Neural progenitor cell (in vitro differentiated cells): ENCODE measurements at regions not wholly inside any gene's neighbourhood (a gene's known extent, or its start where the extent isn't known, plus 50 kb on each side); places are given as distances from the start of the nearest gene placed in this dataset.
"Not testable (repeated sequence)": the region's sequence is repeated elsewhere in the genome, so short reads cannot be mapped to it uniquely, and the experiment has no call there.

ENCODE experiments used
- DNase-seq: peaks from one replicate; pipeline ENCODE4 v3.0.0-alpha.2; 2016; ENCODE audit warnings: low spot score
- H2AFZ ChIP-seq: fragments of 200-600 bp; sonication (generic); replicated peaks from 2 replicates; pipeline ENCODE4 v1.6.1; 2016; ENCODE audit warnings: antibody characterized with exemption
- H3F3A ChIP-seq: fragments of 200-600 bp; sonication (generic); 2 replicates; pipeline ENCODE4 v1.6.1; 2016; ENCODE audit warnings: antibody characterized with exemption, low read depth
- H3K27ac ChIP-seq: fragments of 200-600 bp; sonication (generic); 2 replicates; pipeline ENCODE4 v1.5.1; 2016; ENCODE audit warnings: mild to moderate bottlenecking
- H3K27me3 ChIP-seq: fragments of 200-600 bp; sonication (generic); 2 replicates; pipeline ENCODE4 v1.6.1; 2016; ENCODE audit warnings: mild to moderate bottlenecking, moderate library complexity
- H3K36me3 ChIP-seq: fragments of 200-600 bp; sonication (generic); 2 replicates; pipeline ENCODE4 v1.5.1; 2016
- H3K4me1 ChIP-seq: fragments of 200-600 bp; sonication (generic); 2 replicates; pipeline ENCODE4 v1.6.1; 2016; ENCODE audit warnings: mixed run types
- H3K4me2 ChIP-seq: fragments of 200-600 bp; sonication (generic); 2 replicates; pipeline ENCODE4 v1.6.1; 2016
- H3K4me3 ChIP-seq: fragments of 200-600 bp; sonication (generic); 2 replicates; pipeline ENCODE4 v1.5.1; 2016
- H3K79me2 ChIP-seq: fragments of 200-600 bp; sonication (generic); 2 replicates; pipeline ENCODE4 v1.6.1; 2016; ENCODE audit warnings: low read depth
- H3K9ac ChIP-seq: fragments of 200-600 bp; sonication (generic); 2 replicates; pipeline ENCODE4 v1.6.1; 2016
- H3K9me3 ChIP-seq: fragments of 200-600 bp; sonication (generic); 2 replicates; pipeline ENCODE4 v1.5.1; 2016; ENCODE audit warnings: low read depth
- H4K20me1 ChIP-seq: fragments of 200-600 bp; sonication (generic); 2 replicates; pipeline ENCODE4 v1.6.1; 2016; ENCODE audit warnings: low read depth
- H3K27ac Mint-ChIP-seq: 3 replicates; pipeline ENCODE4 v1.8.0; 2021; ENCODE audit warnings: mixed read lengths
- H3K27me3 Mint-ChIP-seq: 2 replicates; pipeline ENCODE4 v1.8.0; 2022; ENCODE audit warnings: low read depth, mild to moderate bottlenecking, inconsistent platforms, moderate library complexity, mixed read lengths; ENCODE audit not compliant: insufficient read depth
- H3K36me3 Mint-ChIP-seq: 3 replicates; pipeline ENCODE4 v1.8.0; 2021; ENCODE audit warnings: mixed read lengths
- H3K4me1 Mint-ChIP-seq: 3 replicates; pipeline ENCODE4 v1.8.0; 2021; ENCODE audit warnings: mixed read lengths
- H3K4me3 Mint-ChIP-seq: 3 replicates; pipeline ENCODE4 v1.8.0; 2021; ENCODE audit warnings: mild to moderate bottlenecking, moderate library complexity, mixed read lengths
- H3K9me3 Mint-ChIP-seq: 3 replicates; pipeline ENCODE4 v1.8.0; 2020; ENCODE audit warnings: mixed read lengths
- EZH2 ChIP-seq: fragments of 200-600 bp; sonication (generic); IDR thresholded peaks from 2 replicates; pipeline ENCODE4 v1.6.1; 2017; ENCODE audit warnings: antibody characterized with exemption, mild to moderate bottlenecking, moderate library complexity
- EZH2phosphoT487 ChIP-seq: fragments of 200-600 bp; sonication (generic); IDR thresholded peaks from 2 replicates; pipeline ENCODE4 v1.6.1; 2017; ENCODE audit warnings: antibody characterized with exemption
- TF ChIP-seq, protein P1 (sequence below): fragments of 200-600 bp; sonication (generic); IDR thresholded peaks from 2 replicates; pipeline ENCODE4 v1.5.1; 2017; ENCODE audit warnings: antibody characterized with exemption, mild to moderate bottlenecking

DNA sequence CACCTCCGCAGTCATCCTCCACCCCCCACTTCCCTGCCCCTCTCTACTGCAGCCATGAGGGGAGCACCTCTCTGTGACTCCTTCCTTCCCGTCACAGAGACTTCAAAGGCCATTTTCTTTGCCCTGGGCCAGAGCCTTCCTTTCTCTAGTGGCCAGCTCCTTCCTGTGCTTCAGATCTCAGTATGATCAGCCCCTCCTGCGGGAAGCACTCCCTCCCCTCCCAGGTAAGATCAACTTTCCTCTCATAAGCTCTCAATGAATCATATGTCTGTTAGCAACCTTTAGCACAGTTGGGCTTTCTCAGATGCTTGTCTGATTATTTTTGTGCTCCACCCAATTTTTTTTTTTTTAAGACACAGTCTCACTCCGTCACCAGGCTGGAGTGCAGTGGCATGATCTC lies 241.0 kb upstream of the PRSS1 start:
- no peaks in the 10 kb centered on the region for H4K20me1 ChIP-seq
- Mint-ChIP-seq H3K4me1 (no peaks in the 10 kb centered on the region), H3K4me3 (no peak overlapping the region), H3K9me3 (no peaks in the 10 kb centered on the region), H3K36me3 (no peaks in the 10 kb centered on the region), H3K27ac (no peak overlapping the region), H3K27me3 (peaks cover 4% of the 10 kb centered on the region)
- H3K9ac ChIP-seq, result no peak overlapping the region
- H3K9me3 ChIP-seq, result no peaks in the 10 kb centered on the region
- H3K36me3 ChIP-seq, result no peaks in the 10 kb centered on the region
- no peaks in the 10 kb centered on the region for H3K79me2 ChIP-seq
- DNase-seq, result no peak
- no peak overlapping the region for H3K4me2 ChIP-seq
- TF ChIP-seq, protein P1, sequence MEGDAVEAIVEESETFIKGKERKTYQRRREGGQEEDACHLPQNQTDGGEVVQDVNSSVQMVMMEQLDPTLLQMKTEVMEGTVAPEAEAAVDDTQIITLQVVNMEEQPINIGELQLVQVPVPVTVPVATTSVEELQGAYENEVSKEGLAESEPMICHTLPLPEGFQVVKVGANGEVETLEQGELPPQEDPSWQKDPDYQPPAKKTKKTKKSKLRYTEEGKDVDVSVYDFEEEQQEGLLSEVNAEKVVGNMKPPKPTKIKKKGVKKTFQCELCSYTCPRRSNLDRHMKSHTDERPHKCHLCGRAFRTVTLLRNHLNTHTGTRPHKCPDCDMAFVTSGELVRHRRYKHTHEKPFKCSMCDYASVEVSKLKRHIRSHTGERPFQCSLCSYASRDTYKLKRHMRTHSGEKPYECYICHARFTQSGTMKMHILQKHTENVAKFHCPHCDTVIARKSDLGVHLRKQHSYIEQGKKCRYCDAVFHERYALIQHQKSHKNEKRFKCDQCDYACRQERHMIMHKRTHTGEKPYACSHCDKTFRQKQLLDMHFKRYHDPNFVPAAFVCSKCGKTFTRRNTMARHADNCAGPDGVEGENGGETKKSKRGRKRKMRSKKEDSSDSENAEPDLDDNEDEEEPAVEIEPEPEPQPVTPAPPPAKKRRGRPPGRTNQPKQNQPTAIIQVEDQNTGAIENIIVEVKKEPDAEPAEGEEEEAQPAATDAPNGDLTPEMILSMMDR, result no peak
- no peaks in the 10 kb centered on the region for H3F3A ChIP-seq
- H2AFZ ChIP-seq, result no peak overlapping the region
- H3K4me1 ChIP-seq, result no peaks in the 10 kb centered on the region
- H3K27me3 ChIP-seq, result no peaks in the 10 kb centered on the region
- no peak overlapping the region for H3K27ac ChIP-seq
- H3K4me3 ChIP-seq, result no peak overlapping the region

DNA sequence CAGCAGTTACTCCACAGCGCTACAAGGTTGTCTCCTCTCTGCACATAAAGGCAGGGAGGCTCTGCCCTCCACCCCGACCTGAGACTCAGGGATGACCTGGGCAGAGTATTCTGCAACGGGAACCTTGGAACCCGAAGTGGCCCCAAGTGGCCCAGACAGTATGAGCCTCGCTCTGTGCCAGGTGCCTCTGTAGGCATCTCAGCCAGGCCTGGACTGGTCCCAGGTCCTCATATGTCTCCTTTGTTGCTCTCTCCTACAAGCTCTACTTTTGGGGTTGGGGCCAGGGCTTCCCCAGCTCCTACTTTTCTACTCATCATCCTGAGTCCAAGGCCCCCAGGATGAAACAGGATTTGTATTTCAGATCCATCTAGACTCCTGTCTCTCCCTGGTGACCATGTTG lies 241.5 kb upstream of the PRSS1 start:
- Histone ChIP-seq H3K4me2 (no peak overlapping the region), H4K20me1 (no peaks in the 10 kb centered on the region), H3K4me1 (no peaks in the 10 kb centered on the region), H3K4me3 (no peak overlapping the region), H3K79me2 (no peaks in the 10 kb centered on the region), H2AFZ (no peak overlapping the region), H3K27ac (no peak overlapping the region), H3K27me3 (no peaks in the 10 kb centered on the region), H3K36me3 (no peaks in the 10 kb centered on the region), H3F3A (no peaks in the 10 kb centered on the region), H3K9ac (no peak overlapping the region), H3K9me3 (no peaks in the 10 kb centered on the region)
- no peaks in the 10 kb centered on the region for H3K4me1 Mint-ChIP-seq
- no peak for DNase-seq
- no peak overlapping the region for H3K27ac Mint-ChIP-seq
- H3K9me3 Mint-ChIP-seq, result no peaks in the 10 kb centered on the region
- TF ChIP-seq, protein P1, result no peak
- TF ChIP-seq EZH2, result no peak
- no peak for TF ChIP-seq EZH2phosphoT487
- no peaks in the 10 kb centered on the region for H3K36me3 Mint-ChIP-seq
- no peak overlapping the region for H3K4me3 Mint-ChIP-seq
- H3K27me3 Mint-ChIP-seq, result peaks cover 4% of the 10 kb centered on the region

DNA sequence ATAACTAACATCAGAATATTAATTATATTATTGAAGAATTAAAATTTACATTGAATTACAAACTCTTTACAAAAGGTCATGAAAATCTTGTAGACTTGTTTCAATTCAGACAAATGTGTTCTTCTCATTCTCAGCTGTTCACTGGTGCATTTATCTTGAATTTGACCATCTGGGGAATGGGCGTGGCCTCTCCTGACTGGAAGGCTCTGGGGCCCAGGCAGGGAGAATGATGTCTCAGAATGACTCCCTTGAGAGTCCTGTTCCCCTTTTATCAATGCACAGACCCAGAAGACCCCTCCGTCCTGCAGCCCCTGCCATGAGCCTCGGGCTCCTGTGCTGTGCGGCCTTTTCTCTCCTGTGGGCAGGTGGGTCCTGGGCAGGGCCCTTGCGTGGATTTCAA lies 242.2 kb upstream of the PRSS1 start:
- H3K9ac ChIP-seq, H3K27ac Mint-ChIP-seq, H3K27ac ChIP-seq, H4K20me1 ChIP-seq, H3K4me2 ChIP-seq, H3K36me3 Mint-ChIP-seq, H3K4me3 ChIP-seq, H3K27me3 Mint-ChIP-seq, H3K9me3 Mint-ChIP-seq, H3K36me3 ChIP-seq, H3K4me3 Mint-ChIP-seq, H2AFZ ChIP-seq, H3K79me2 ChIP-seq, H3K4me1 ChIP-seq, H3K9me3 ChIP-seq, H3K27me3 ChIP-seq, DNase-seq, H3K4me1 Mint-ChIP-seq, H3F3A ChIP-seq: not testable (repeated sequence)

DNA sequence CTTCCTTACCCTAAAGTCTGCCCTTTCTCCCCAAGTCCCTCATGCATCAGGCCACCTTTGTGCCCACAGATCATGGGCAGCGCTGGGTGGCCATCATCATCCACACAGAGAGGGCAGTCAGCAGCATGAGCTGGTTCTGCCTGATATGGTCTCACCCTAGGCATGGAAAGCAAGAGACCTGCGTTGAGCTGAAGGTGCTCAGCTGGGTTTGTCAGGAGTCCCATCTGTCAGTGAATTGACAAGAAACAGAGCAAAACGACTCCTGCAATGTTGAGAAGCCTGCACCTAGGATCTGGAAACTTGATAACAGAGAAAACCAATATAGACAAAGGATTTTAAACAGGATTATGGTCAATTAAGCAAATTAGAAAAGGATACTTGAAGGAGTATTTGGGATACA lies 242.7 kb upstream of the PRSS1 start:
- Histone ChIP-seq H2AFZ (no peak overlapping the region), H3K4me3 (no peak overlapping the region), H3K9ac (no peak overlapping the region), H3F3A (no peaks in the 10 kb centered on the region), H4K20me1 (no peaks in the 10 kb centered on the region), H3K27me3 (no peaks in the 10 kb centered on the region), H3K4me1 (no peaks in the 10 kb centered on the region), H3K9me3 (no peaks in the 10 kb centered on the region), H3K4me2 (no peak overlapping the region), H3K79me2 (no peaks in the 10 kb centered on the region), H3K36me3 (no peaks in the 10 kb centered on the region), H3K27ac (no peak overlapping the region)
- Mint-ChIP-seq H3K9me3 (no peaks in the 10 kb centered on the region), H3K27me3 (peaks cover 4% of the 10 kb centered on the region), H3K4me1 (no peaks in the 10 kb centered on the region), H3K4me3 (no peak overlapping the region), H3K27ac (no peak overlapping the region), H3K36me3 (no peaks in the 10 kb centered on the region)
- no peak for TF ChIP-seq EZH2phosphoT487
- TF ChIP-seq, protein P1, result no peak
- no peak for TF ChIP-seq EZH2
- DNase-seq, result no peak

DNA sequence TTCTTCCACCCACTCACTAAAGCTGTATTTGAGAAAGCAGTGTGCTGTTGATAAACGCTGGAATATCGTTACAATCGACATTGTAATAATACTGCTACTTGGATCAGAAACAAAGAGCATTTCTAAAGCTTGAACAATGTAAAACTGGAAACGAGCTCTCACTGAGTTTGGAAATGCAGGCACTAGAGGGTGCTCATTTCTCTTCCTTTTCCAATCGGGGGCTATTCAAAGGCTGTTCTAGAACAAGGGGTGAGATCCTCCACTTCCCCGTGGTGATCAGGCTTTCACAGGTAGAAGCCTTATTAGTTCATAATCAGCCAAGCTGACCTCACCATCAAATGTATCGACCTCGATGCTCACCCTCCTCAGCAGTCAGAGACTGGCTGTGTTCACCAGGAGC lies 245.3 kb upstream of the PRSS1 start:
- H3K9me3 ChIP-seq, DNase-seq, H3K4me1 ChIP-seq, H3K9me3 Mint-ChIP-seq, H4K20me1 ChIP-seq, H3K36me3 Mint-ChIP-seq, H3K4me1 Mint-ChIP-seq, H3K27ac ChIP-seq, H2AFZ ChIP-seq, H3K4me3 ChIP-seq, H3K9ac ChIP-seq, H3K4me3 Mint-ChIP-seq, H3F3A ChIP-seq, H3K79me2 ChIP-seq, H3K36me3 ChIP-seq, H3K27me3 Mint-ChIP-seq, H3K27me3 ChIP-seq, H3K27ac Mint-ChIP-seq, H3K4me2 ChIP-seq: not testable (repeated sequence)
